OCI-LY3 (cell line): ENCODE measurements at regions not wholly inside any gene's neighbourhood (a gene's known extent, or its start where the extent isn't known, plus 50 kb on each side); places are given as distances from the start of the nearest gene placed in this dataset.
"Not testable (repeated sequence)": the region's sequence is repeated elsewhere in the genome, so short reads cannot be mapped to it uniquely, and the experiment has no call there.

Experiments
- EZH2phosphoT487 ChIP-seq: fragments of 200-600 bp; shearing (Covaris generic); IDR thresholded peaks from 2 replicates; pipeline ENCODE4 v1.6.1; 2018; ENCODE audit warnings: antibody characterized with exemption, mixed run types, low read depth
- TF ChIP-seq, protein P1 (sequence below): fragments of 200-600, 300-600 bp; sonication (generic); IDR thresholded peaks from 2 replicates; pipeline ENCODE4 v1.5.1; 2014; ENCODE audit warnings: antibody characterized with exemption, low read length, low read depth

DNA sequence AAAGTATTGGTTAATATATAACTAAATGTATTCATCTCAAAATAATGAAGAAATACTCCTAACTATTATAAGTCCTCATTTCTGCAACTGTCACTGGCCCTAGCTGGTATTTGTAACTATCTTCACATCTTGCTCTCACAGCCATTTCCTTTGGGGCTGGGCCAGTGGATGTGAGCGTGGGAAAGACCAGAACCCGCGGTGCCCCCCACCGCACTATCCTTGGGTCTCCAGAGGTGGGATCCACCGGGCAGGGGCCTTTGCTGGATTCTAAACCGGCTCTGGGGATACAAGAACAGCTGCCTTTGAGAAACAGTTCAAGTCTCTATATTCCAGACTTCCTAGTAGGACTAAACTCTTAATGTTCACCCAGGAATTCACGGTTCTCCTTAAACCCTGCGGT, 54.8 kb downstream of the PPIAL4C start:
- TF ChIP-seq, protein P1, sequence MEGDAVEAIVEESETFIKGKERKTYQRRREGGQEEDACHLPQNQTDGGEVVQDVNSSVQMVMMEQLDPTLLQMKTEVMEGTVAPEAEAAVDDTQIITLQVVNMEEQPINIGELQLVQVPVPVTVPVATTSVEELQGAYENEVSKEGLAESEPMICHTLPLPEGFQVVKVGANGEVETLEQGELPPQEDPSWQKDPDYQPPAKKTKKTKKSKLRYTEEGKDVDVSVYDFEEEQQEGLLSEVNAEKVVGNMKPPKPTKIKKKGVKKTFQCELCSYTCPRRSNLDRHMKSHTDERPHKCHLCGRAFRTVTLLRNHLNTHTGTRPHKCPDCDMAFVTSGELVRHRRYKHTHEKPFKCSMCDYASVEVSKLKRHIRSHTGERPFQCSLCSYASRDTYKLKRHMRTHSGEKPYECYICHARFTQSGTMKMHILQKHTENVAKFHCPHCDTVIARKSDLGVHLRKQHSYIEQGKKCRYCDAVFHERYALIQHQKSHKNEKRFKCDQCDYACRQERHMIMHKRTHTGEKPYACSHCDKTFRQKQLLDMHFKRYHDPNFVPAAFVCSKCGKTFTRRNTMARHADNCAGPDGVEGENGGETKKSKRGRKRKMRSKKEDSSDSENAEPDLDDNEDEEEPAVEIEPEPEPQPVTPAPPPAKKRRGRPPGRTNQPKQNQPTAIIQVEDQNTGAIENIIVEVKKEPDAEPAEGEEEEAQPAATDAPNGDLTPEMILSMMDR, result not testable (repeated sequence)
- not testable (repeated sequence) for TF ChIP-seq EZH2phosphoT487
